ENCODE measurements at regions not wholly inside any gene's neighbourhood (a gene's known extent, or its start where the extent isn't known, plus 50 kb on each side); places are given as distances from the start of the nearest gene placed in this dataset.

DNA sequence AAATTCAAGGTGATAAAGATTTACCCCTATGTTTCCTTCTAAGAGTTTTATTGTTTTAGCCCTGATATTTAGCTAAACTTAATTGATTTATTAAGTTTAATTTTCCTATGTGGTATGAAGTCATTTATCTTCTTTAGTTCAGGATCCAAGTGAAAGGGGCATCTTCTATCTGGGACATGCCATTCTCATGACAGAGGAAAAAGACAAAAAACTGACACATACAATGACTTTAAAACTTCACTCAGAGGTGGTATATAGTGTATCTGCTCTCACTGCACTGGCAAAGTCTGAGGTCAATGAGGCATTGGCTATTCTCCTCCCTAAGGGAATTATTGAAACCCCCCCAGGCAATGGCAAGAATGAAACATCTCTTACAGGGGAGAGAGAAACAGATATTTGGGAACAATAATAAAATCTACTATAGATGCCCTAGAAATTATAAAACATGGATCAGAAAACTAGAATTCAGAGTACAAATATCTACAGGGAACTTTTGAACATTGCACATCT is 237.4 kb downstream of the MYCN start:
- no peak for DNase-seq

DNA sequence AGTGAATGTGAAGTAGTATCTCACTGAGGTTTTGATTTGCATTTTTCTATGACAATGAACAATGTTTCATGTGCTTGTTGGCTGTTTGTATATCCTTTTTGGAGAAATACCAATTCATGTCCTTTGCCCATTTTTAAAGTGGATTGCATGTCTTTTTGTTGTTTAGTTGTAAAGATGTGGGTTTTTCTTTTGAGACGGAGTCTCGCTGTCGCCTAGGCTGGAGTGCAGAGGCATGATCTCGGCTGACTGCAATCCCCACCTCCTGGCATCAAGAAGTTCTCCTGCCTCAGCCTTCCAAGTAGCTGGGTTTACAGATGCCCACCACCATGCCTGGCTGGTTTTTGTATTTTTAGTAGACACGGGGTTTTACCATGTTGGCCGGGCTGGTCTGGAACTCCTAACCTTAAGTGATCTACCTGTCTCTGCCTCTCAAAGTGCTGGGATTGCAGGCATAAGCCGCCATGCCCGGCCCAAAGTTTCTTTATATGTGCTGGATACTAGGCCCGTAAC is 236.7 kb downstream of the MYCN start:
- DNase-seq: no peak

- no peak for DNase-seq
These were observed 235.0 kb downstream of the MYCN start for GRCh38 chr2:16175247-16175825.

DNA sequence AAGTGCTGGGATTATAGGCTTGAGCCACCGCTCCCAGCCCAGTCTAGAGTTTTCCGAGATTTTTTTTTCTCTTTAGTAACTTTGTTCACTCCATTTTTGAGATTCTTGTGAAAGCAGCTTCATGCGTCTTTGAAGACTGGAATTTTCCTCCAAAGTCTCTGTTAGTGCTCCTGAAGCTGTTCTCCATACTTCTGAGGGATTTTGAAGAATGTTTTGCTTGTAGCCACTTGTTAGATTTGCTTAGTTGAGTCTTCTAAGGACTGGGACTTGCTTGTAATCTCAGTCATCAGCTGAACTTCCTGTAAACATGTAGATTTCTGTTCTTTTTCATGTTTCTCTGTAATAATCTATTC is 234.3 kb downstream of the MYCN start:
- no peak for DNase-seq

GRCh38 chr2:16173893-16174692 is 233.7 kb downstream of the MYCN start:
- no peak for DNase-seq

GRCh38 chr2:16172324-16173175 is 232.2 kb downstream of the MYCN start:
- no peak for DNase-seq

GRCh38 chr2:16171425-16171920 is 231.1 kb downstream of the MYCN start:
- no peak for DNase-seq

DNA sequence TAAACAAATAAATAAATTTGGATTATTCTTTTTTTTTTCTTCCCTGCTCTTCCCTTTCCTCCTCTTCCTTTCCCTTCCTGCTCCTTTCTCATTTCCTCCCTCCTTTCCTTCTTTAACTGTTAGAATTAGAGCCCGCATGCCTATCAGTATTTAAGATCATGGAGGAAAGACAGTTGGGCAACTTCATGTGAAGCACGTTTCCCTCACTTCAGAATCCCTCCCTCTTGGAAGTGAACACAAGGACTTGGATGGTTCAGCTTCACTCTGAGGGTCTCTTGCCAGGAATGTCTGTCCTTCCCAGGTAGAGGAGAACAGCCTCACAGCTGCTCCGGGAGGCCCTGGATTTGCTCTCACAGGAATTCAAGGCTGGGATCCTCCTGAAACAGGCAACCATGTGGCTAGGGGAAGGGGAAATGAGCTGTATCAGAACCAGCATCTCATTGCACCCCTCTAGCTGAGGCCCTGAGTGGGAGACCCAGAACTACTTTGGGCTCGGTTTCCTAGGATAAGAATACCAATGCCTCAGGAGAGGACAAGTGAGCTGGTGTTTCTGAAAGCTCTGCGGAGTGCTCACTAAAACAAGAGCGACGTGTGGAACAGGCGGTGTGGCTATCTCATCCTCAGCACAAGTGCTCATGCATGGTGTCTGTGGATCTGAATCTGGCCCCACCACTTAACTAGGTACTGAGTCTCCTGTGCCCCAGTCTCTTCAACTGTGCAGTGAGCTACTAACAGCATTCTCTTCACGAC is 230.5 kb downstream of the MYCN start:
- no peak for DNase-seq

GRCh38 chr2:16169381-16169960 is 229.1 kb downstream of the MYCN start:
- DNase-seq: no peak

GRCh38 chr2:16168506-16169264 is 228.3 kb downstream of the MYCN start:
- no peak for DNase-seq

- no peak for DNase-seq
These were observed 227.6 kb downstream of the MYCN start for GRCh38 chr2:16167870-16168426.

DNA sequence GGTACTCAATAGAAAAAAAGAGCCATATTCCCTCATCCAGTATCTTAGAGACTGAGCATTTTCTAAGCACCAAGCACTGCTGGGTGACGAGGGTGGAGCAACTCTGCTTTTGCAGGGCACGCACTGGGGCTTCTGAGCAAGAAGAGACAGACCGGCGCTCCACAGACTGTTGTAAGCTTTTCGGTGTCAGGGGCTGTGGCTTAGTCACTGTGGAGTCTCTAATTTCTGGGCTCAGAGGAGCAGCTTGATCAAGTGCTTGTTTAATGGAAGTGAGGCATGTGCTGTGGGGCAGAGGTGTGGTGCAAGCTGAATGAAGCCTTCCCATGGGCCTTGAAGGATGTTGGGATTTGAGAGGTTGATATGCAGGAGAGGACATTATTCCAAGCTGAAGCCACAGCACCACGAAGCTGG is 227.1 kb downstream of the MYCN start:
- DNase-seq: no peak

DNA sequence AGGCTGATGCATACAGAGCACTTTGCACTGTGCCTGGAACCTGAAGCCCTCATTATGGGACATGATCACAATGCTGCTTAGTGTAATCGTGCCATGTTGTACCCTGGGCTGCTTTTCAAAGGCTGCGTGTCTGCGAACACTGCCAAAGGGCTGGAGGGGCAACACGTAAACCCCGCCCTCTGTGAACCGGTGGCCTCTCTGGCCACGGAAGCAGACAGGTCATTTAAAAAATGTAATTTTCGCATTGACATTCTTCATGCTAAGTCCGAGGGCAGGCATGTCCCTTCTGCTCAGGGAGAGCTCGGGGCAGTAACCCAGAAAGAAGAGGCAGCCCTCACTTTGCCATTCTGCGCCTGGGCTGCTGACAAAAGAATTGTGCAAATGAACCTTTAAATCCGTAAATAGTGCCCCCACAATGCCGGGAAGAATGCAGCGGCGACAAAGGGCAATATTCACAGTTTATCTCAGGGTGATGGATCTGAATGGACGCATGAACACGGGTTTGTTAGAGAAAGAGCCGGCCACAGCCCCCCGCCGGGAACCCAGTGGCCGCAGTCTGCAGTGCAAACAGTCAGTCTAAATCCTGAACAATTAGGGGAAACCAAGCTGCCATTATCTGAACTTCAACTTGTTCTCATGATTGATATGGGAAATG is 226.1 kb downstream of the MYCN start:
- DNase-seq: no peak

DNA sequence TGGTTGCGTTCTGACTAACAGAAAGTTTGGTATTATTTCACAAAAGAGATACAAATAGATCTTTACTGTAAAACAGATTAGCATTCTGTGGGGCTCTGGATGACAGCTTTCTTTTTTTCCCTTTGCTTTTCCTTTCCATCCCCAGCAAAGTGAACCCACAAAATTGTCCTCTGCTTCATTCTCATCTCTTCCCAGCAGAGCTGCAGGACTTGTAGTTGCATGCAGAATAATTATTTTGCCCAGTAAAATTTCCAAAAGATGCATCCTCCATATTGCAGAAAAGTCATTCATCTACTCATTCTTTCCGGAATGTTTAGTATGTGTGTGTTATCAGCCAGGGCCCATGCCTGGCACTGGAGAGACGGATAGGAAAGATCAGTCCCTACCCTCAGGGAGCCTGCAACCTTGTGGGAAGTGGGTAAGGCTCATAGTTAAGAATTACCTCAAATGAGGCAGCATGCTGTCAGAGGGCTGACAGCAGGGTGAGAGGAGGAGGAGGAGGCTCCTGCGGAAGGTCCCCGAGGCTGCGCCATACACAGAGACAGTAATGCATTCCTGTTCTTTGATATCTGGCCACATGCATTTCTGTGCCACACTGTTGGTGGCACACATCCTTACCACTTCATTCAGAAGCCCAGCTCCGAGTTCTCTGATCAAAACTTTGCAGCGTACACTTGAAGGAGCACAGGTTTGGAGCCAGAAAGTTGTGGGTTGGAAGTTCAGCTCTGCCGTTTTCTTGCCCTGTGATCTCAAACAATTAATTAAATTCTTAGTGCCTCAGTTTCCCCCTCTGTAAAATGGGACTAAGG is 225.4 kb downstream of the MYCN start:
- no peak for DNase-seq

DNA sequence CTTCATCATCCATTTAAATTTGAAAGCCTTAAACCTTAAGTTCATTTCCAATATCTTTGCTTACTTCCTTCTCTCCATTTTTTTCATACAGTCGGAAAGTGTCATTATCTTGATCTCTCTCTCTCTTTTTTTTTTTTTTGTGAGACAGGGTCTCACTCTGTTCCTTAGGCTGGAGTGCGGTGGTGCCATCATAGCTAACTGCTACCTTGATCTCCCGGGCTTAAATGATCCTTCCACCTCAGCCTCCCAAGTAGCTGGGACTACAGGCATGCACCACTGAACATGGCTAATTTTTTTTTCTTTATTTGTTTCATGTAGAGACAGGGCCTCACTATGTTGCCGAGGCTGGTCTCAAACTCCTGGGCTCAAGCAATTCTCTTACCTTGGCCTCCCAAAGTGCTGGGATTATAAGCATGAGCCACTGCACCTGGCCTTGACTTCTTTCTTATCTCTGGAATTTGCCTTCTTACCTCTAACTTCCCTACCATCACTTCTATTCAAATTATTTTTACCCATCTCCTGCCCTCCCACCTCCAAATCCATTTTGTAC is 222.2 kb downstream of the MYCN start:
- DNase-seq: no peak

DNA sequence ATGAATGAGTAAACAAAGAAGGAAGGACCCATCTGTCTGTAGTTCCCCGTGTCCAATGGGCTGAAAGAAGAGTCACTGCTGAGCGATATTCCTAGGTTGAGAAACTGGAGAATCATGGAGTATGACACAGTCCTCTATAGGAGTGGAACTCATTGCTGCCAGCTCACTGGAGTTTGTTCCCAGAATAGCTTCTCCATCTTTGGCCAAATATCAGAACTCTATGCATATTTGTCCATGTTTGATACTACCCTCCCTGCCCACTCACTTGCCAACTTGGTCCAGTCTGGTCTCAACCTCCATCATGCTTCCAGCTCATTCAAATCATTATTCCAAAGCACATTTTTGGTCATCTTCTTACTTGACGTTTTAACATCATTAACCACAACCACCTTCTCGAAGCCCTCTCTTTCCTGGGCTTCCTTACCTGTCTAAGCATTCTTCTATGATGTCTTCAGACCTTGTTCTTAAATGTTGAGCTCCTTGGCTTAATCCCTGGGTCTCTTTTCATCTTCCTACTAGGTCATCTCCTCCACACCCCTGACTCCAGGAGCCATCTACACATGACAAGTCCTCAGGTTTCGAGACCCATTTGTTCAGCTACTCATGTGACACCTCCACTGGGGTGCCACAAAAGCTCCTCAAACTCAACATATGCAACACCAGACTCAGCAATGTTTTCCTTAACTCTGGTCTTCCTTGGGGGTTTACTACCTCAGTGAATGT is 221.6 kb downstream of the MYCN start:
- no peak for DNase-seq

- no peak for DNase-seq
These were observed 220.8 kb downstream of the MYCN start for GRCh38 chr2:16161085-16161565.
